DOHH2 (cell line): ENCODE measurements at regions not wholly inside any gene's neighbourhood (a gene's known extent, or its start where the extent isn't known, plus 50 kb on each side); places are given as distances from the start of the nearest gene placed in this dataset.

ENCODE experiments used
- H3F3A ChIP-seq: fragments of 200-600 bp; sonication (generic), shearing (Covaris generic); 2 replicates; pipeline ENCODE4 v1.6.0; 2016; ENCODE audit warnings: antibody characterized with exemption, mild to moderate bottlenecking; ENCODE audit not compliant: control insufficient read depth, insufficient read depth
- H3K27ac ChIP-seq: fragments of 200-600 bp; sonication (generic); 2 replicates; pipeline ENCODE4 v1.5.1; 2014; ENCODE audit warnings: low read depth, mild to moderate bottlenecking, low read length, moderate library complexity
- H3K27me3 ChIP-seq: fragments of 200-600 bp; sonication (generic); 2 replicates; pipeline ENCODE4 v1.6.1; 2014; ENCODE audit warnings: mild to moderate bottlenecking, low read length, mixed read lengths; ENCODE audit not compliant: control insufficient read depth
- H3K36me3 ChIP-seq: fragments of 200-600 bp; sonication (generic); 2 replicates; pipeline ENCODE4 v1.6.1; 2014; ENCODE audit warnings: mild to moderate bottlenecking, low read length, moderate library complexity, mixed read lengths; ENCODE audit not compliant: control insufficient read depth
- H3K4me1 ChIP-seq: fragments of 200-600 bp; sonication (generic); 2 replicates; pipeline ENCODE4 v1.6.1; 2014; ENCODE audit warnings: mild to moderate bottlenecking, low read length, mixed read lengths; ENCODE audit not compliant: control insufficient read depth
- H3K4me2 ChIP-seq: fragments of 200-600 bp; sonication (generic); 2 replicates; pipeline ENCODE4 v1.6.0; 2014; ENCODE audit warnings: mild to moderate bottlenecking, low read length, moderate library complexity
- H3K4me3 ChIP-seq: fragments of 200-600 bp; sonication (generic); 2 replicates; pipeline ENCODE4 v1.5.1; 2014; ENCODE audit warnings: mild to moderate bottlenecking, low read length, mixed read lengths
- H3K79me2 ChIP-seq: fragments of 200-600 bp; sonication (generic); 2 replicates; pipeline ENCODE4 v1.6.1; 2014; ENCODE audit warnings: mild to moderate bottlenecking, low read length, mixed read lengths; ENCODE audit not compliant: control insufficient read depth
- H3K9me2 ChIP-seq: fragments of 200-600 bp; sonication (generic); replicated peaks from 2 replicates; pipeline ENCODE4 v1.6.1; 2014; ENCODE audit warnings: mild to moderate bottlenecking, low read length, mixed read lengths; ENCODE audit not compliant: control insufficient read depth
- H3K9me3 ChIP-seq: fragments of 200-600 bp; sonication (generic); 2 replicates; pipeline ENCODE4 v1.6.1; 2014; ENCODE audit warnings: antibody characterized with exemption, low read length, mixed read lengths; ENCODE audit not compliant: control insufficient read depth, insufficient read depth
- H4K20me1 ChIP-seq: fragments of 200-600 bp; sonication (generic); 2 replicates; pipeline ENCODE4 v1.6.0; 2014; ENCODE audit warnings: low read depth, mild to moderate bottlenecking, antibody characterized with exemption, low read length, moderate library complexity; ENCODE audit not compliant: control insufficient read depth, insufficient read depth
- CTCF ChIP-seq: fragments of 200-600 bp; sonication (generic); IDR thresholded peaks from one replicate; pipeline ENCODE4 v1.5.1; 2014; ENCODE audit warnings: antibody characterized with exemption, mild to moderate bottlenecking, low read depth, low read length; ENCODE audit not compliant: poor library complexity, severe bottlenecking
- EZH2phosphoT487 ChIP-seq: fragments of 200-600 bp; sonication (generic); IDR thresholded peaks from 2 replicates; pipeline ENCODE4 v1.6.1; 2017; ENCODE audit warnings: borderline replicate concordance, mild to moderate bottlenecking, antibody characterized with exemption, low read length, moderate library complexity, mixed read lengths

- H3K79me2 ChIP-seq: no peaks in the 10 kb centered on the region
- H3F3A ChIP-seq: no peaks in the 10 kb centered on the region
- H3K4me1 ChIP-seq: no peaks in the 10 kb centered on the region
- no peaks in the 10 kb centered on the region for H3K27me3 ChIP-seq
- no peak overlapping the region for H3K27ac ChIP-seq
- no peak for TF ChIP-seq EZH2phosphoT487
- no peak for TF ChIP-seq CTCF
- H3K4me2 ChIP-seq: no peak overlapping the region
- no peaks in the 10 kb centered on the region for H3K9me3 ChIP-seq
- no peaks in the 10 kb centered on the region for H3K36me3 ChIP-seq
- no peaks in the 10 kb centered on the region for H3K9me2 ChIP-seq
- H4K20me1 ChIP-seq: no peaks in the 10 kb centered on the region
- no peak overlapping the region for H3K4me3 ChIP-seq
Observed at GRCh38 chr4:180657881-180658280, 1585.3 kb upstream of the TENM3 start.

- no peak overlapping the region for H3K4me3 ChIP-seq
- peak overlapping the region; percentile 5; the same call in 1 of the 2 replicates for H3K4me2 ChIP-seq
Observed at GRCh38 chr4:180664766-180665368, 1578.3 kb upstream of the TENM3 start.

GRCh38 chr4:180665481-180665880 lies 1577.7 kb upstream of the TENM3 start:
- no peaks in the 10 kb centered on the region for H3K36me3 ChIP-seq
- H4K20me1 ChIP-seq: no peaks in the 10 kb centered on the region

More at GRCh38 chr4:180664766-180665368, 1578.3 kb upstream of the TENM3 start:
- Histone ChIP-seq H3K4me1 (peaks cover 3% of the 10 kb centered on the region; the same call in 1 of the 2 replicates), H3K9me3 (no peaks in the 10 kb centered on the region), H3K36me3 (no peaks in the 10 kb centered on the region), H3K79me2 (no peaks in the 10 kb centered on the region), H3K27me3 (no peaks in the 10 kb centered on the region), H3K27ac (no peak overlapping the region), H3F3A (no peaks in the 10 kb centered on the region), H3K9me2 (no peaks in the 10 kb centered on the region), H4K20me1 (no peaks in the 10 kb centered on the region)
- peak; percentile 81 for TF ChIP-seq CTCF
- no peak for TF ChIP-seq EZH2phosphoT487

More at GRCh38 chr4:180665481-180665880, 1577.7 kb upstream of the TENM3 start:
- Histone ChIP-seq H3K4me1 (peaks cover 3% of the 10 kb centered on the region; the same call in 1 of the 2 replicates), H3K27me3 (no peaks in the 10 kb centered on the region), H3K4me2 (no peak overlapping the region; the same call in 1 of the 2 replicates), H3K9me3 (no peaks in the 10 kb centered on the region), H3K9me2 (no peaks in the 10 kb centered on the region), H3K27ac (no peak overlapping the region), H3F3A (no peaks in the 10 kb centered on the region), H3K4me3 (no peak overlapping the region), H3K79me2 (no peaks in the 10 kb centered on the region)
- no peak for TF ChIP-seq CTCF
- no peak for TF ChIP-seq EZH2phosphoT487
